Adrenal gland (tissue), 9 donors: ENCODE measurements at regions not wholly inside any gene's neighbourhood (a gene's known extent, or its start where the extent isn't known, plus 50 kb on each side); places are given as distances from the start of the nearest gene placed in this dataset.

Experiments used
- DNase-seq, 7 donors: peaks; one replicate each; pipeline ENCODE4 v3.0.0-alpha.2; 2019 to 2020
- H3K27ac ChIP-seq, 5 donors: fragments of 200-600 bp; sonication (generic) in 4 of 5; 1 replicate in 3 of 5; 2 replicates in 2 of 5; pipeline versions ENCODE4 v1.5.1 to v1.8.0; 2016 to 2020; ENCODE audit warnings: mild to moderate bottlenecking in 1 of 5
- H3K27me3 ChIP-seq: fragments of 200-600 bp; 2 replicates; pipeline ENCODE4 v1.8.0; 2021
- H3K36me3 ChIP-seq, 2 donors: fragments of 200-600 bp; replicated peaks in 1 of 2; 1 replicate in 1 of 2; 2 replicates in 1 of 2; pipeline versions ENCODE4 v1.5.1 to v1.8.0; 2018 to 2022
- H3K4me1 ChIP-seq, 2 donors: fragments of 200-600 bp; replicated peaks in 1 of 2; 1 replicate in 1 of 2; 2 replicates in 1 of 2; pipeline versions ENCODE4 v1.5.1 to v1.8.0; 2018 to 2021
- H3K4me3 ChIP-seq, 4 donors: fragments of 200-600 bp; sonication (generic) in 3 of 4; one replicate each; pipeline ENCODE4 v1.5.1; 2016 to 2018
- H3K9me3 ChIP-seq, 3 donors: fragments of 200-600 bp; sonication (generic) in 1 of 3; replicated peaks in 1 of 3; 1 replicate in 2 of 3; 2 replicates in 1 of 3; pipeline versions ENCODE4 v1.5.1 to v1.8.0; 2016 to 2021
- CTCF ChIP-seq, 6 experiments: fragments of 450-650 bp in 4 of 6; fragments of 200-600 bp in 2 of 6; sonication (generic) in 1 of 6; IDR thresholded peaks; 1 replicate in 5 of 6; 2 replicates in 1 of 6; pipeline versions ENCODE4 v1.5.1 to v1.8.0; 2016 to 2021; ENCODE audit warnings: antibody characterized with exemption in 6 of 6, mild to moderate bottlenecking in 2 of 6, moderate library complexity in 1 of 6
- POLR2A ChIP-seq, 2 donors: fragments of 450-650 bp; IDR thresholded peaks; one replicate each; pipeline ENCODE4 v1.6.1; 2017; ENCODE audit warnings: antibody characterized with exemption in 2 of 2, mild to moderate bottlenecking in 2 of 2, moderate library complexity in 1 of 2
- WGBS, 4 donors: extraction: QIAGEN DNeasy Blood & Tissue Kit in 2 of 4; methylation state at CpG; one replicate each; pipeline versions ENCODE4 v1.1.5 to v1.1.7; 2013 to 2017; 5-methylcytosine and 5-hydroxymethylcytosine counted together
- intact Hi-C, 2 donors: fragments of 100-400 bp; cut with DNase I; formaldehyde crosslinking; loops; one replicate each; pipeline versions ENCODE4 v1.14.1 to v1.15.0; 2022 to 2023
- donor health status: healthy with polysubstance abuse.
- donor health status: Bipolar disorder and iron deficiency.
- donor health status: DM: yes; HTN: yes; CAD: no.
- donor health status: DM: no; HTN: no; CAD: no.
- donor health status: DM: no; HTN: no; CAD: no.

- WGBS, 4 donors: 40 to 64% (median 57%) methylated on average over 3 of the region's 3 CpGs
- no peaks in the 10 kb centered on the region for H3K27me3 ChIP-seq
- no peak overlapping the region for H3K4me3 ChIP-seq
- H3K36me3 ChIP-seq: no peaks in the 10 kb centered on the region
- H3K27ac ChIP-seq: no peak overlapping the region
- no peak for DNase-seq
- H3K4me1 ChIP-seq: no peaks in the 10 kb centered on the region
- intact Hi-C loops: no loop called here
- H3K9me3 ChIP-seq: no peaks in the 10 kb centered on the region
- TF ChIP-seq POLR2A (IDR thresholded peaks at IDR 0.05) (no peak), CTCF (IDR thresholded peaks at IDR 0.05) (no peak)
These were observed 472.5 kb upstream of the GHITM start for GRCh38 chr10:83666762-83667161.

- no peak for TF ChIP-seq POLR2A (IDR thresholded peaks at IDR 0.05)
- no peak for TF ChIP-seq CTCF (IDR thresholded peaks at IDR 0.05)
- H3K36me3 ChIP-seq: no peaks in the 10 kb centered on the region
- H3K27ac ChIP-seq: no peak overlapping the region
- DNase-seq: no peak
- no peak overlapping the region for H3K4me3 ChIP-seq
- 95 to 96% (median 96%) methylated on average over 1 of the region's 1 CpG for WGBS, 4 donors
- no peaks in the 10 kb centered on the region for H3K27me3 ChIP-seq
- no peaks in the 10 kb centered on the region for H3K4me1 ChIP-seq
- H3K9me3 ChIP-seq: no peaks in the 10 kb centered on the region
- intact Hi-C loops: no loop called here
These were observed 471.7 kb upstream of the GHITM start for GRCh38 chr10:83667594-83667993.

- Histone ChIP-seq H3K36me3 (no peaks in the 10 kb centered on the region), H3K9me3 (no peaks in the 10 kb centered on the region), H3K4me1 (no peaks in the 10 kb centered on the region), H3K4me3 (no peak overlapping the region), H3K27ac (no peak overlapping the region), H3K27me3 (no peaks in the 10 kb centered on the region)
- intact Hi-C loops: no loop called here
- TF ChIP-seq POLR2A (IDR thresholded peaks at IDR 0.05) (no peak), CTCF (IDR thresholded peaks at IDR 0.05) (no peak)
- DNase-seq: no peak
- 50 to 79% (median 65%) methylated on average over 2 to 3 of the region's 3 CpGs for WGBS, 4 donors
These were observed 466.0 kb upstream of the GHITM start for GRCh38 chr10:83673316-83673715.

GRCh38 chr10:83677795-83678194 lies 461.5 kb upstream of the GHITM start:
- Histone ChIP-seq H3K9me3 (no peaks in the 10 kb centered on the region), H3K4me3 (no peak overlapping the region), H3K27me3 (no peaks in the 10 kb centered on the region), H3K36me3 (no peaks in the 10 kb centered on the region), H3K4me1 (no peaks in the 10 kb centered on the region), H3K27ac (no peak overlapping the region)
- 46 to 55% (median 49%) methylated on average over 4 of the region's 4 CpGs for WGBS, 4 donors
- no peak for DNase-seq
- TF ChIP-seq CTCF (IDR thresholded peaks at IDR 0.05) (no peak), POLR2A (IDR thresholded peaks at IDR 0.05) (no peak)
- intact Hi-C loops: no loop called here
